ENCODE measurements at regions not wholly inside any gene's neighbourhood (a gene's known extent, or its start where the extent isn't known, plus 50 kb on each side); places are given as distances from the start of the nearest gene placed in this dataset.

DNA sequence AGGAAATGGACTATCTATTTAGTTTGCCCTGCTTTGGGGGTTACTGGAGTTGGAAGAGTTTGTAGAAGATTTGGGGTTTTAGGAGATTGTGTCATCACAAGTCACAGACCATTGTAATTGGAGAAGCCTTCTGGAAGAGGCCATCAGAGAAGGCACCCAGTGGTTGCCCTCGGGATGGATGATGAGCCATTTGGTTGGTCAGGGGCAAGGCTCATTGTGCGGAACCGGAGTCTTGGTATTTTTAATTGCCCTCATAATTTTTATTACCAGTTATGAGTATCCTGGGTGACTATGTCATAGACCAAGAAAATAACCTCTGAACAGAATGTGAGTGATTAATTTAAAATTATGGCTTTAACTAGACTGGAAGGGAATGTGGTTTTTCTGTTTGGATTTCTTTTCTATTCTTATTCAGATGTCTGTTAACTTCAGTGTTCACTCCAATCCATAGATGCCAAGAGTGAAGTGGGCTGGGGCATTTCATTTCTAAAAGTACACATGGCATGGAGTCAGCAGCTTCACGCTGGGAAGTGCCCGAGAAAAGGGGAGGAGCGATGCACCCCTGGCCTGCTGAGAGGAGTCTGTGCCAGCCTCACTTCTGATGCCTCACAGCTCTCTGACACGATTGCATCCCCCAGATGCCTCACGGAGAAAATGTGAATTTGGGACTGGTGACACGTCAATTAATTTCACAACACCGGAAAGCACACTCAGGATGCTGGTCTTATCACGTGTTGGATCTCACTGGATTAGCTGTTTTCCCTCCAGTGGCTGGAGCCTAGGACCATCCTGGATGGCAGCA is 225.6 kb upstream of the IGFBP3 start:
- Histone ChIP-seq H3K9me3 (ENCODE audit: low read depth) (no peaks in the 10 kb centered on the region), H3K9ac (no peak overlapping the region), H3K4me2 (no peak overlapping the region), H3K36me3 (peaks cover 2% of the 10 kb centered on the region), H3F3A (ENCODE audit: low read depth) (no peaks in the 10 kb centered on the region), H3K27ac (no peak overlapping the region), H3K4me3 (no peak overlapping the region), H3K4me1 (no peaks in the 10 kb centered on the region), H4K20me1 (ENCODE audit: low read depth) (no peaks in the 10 kb centered on the region), H2AFZ (replicated peaks) (no peak overlapping the region), H3K27me3 (no peaks in the 10 kb centered on the region), H3K79me2 (ENCODE audit: low read depth) (no peaks in the 10 kb centered on the region)
- Mint-ChIP-seq H3K4me3 (no peak overlapping the region), H3K4me1 (peaks cover 19% of the 10 kb centered on the region), H3K36me3 (no peaks in the 10 kb centered on the region), H3K27me3 (ENCODE audit: insufficient read depth, low read depth) (peaks cover 5% of the 10 kb centered on the region), H3K9me3 (peaks cover 5% of the 10 kb centered on the region), H3K27ac (no peak overlapping the region)
- DNase-seq (ENCODE audit: low spot score) = no peak
- TF ChIP-seq EZH2phosphoT487 (IDR thresholded peaks at IDR 0.05) = no peak
- TF ChIP-seq, protein P1, sequence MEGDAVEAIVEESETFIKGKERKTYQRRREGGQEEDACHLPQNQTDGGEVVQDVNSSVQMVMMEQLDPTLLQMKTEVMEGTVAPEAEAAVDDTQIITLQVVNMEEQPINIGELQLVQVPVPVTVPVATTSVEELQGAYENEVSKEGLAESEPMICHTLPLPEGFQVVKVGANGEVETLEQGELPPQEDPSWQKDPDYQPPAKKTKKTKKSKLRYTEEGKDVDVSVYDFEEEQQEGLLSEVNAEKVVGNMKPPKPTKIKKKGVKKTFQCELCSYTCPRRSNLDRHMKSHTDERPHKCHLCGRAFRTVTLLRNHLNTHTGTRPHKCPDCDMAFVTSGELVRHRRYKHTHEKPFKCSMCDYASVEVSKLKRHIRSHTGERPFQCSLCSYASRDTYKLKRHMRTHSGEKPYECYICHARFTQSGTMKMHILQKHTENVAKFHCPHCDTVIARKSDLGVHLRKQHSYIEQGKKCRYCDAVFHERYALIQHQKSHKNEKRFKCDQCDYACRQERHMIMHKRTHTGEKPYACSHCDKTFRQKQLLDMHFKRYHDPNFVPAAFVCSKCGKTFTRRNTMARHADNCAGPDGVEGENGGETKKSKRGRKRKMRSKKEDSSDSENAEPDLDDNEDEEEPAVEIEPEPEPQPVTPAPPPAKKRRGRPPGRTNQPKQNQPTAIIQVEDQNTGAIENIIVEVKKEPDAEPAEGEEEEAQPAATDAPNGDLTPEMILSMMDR (IDR thresholded peaks at IDR 0.05) = no peak
- no peak for TF ChIP-seq EZH2 (IDR thresholded peaks at IDR 0.05)

DNA sequence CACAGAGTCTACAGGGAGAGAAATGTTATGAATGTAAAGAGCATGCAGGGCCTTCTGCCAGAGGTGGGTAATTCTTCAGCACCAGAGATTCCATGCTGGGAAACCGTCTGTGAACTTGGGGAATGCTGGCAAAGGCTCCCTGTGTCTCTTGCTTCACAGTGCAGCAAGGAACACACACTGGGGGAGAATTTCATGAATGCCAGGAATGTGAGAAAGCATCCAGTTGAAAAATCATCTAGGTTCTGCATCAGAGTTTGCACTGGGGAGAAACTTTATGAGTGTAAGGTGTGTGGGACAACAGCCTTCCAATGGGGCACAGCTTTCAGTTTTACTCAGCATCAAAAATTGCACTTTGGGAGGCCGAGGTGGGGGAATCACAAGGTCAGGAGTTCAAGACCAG is 224.3 kb upstream of the IGFBP3 start:
- no peaks in the 10 kb centered on the region for H3F3A ChIP-seq (ENCODE audit: low read depth)
- peak; percentile 44 for DNase-seq (ENCODE audit: low spot score)
- no peaks in the 10 kb centered on the region for H3K9me3 ChIP-seq (ENCODE audit: low read depth)
- H3K9ac ChIP-seq = no peak overlapping the region
- H3K4me3 ChIP-seq = no peak overlapping the region
- no peak overlapping the region for H3K4me3 Mint-ChIP-seq
- no peaks in the 10 kb centered on the region for H3K79me2 ChIP-seq (ENCODE audit: low read depth)
- no peaks in the 10 kb centered on the region for H3K36me3 Mint-ChIP-seq
- H3K27me3 ChIP-seq = no peaks in the 10 kb centered on the region
- H2AFZ ChIP-seq (replicated peaks) = no peak overlapping the region
- peaks cover 19% of the 10 kb centered on the region for H3K4me1 Mint-ChIP-seq
- H3K27ac Mint-ChIP-seq = peak overlapping the region; percentile 51
- H3K9me3 Mint-ChIP-seq = peaks cover 5% of the 10 kb centered on the region
- no peak overlapping the region for H3K27ac ChIP-seq
- H3K27me3 Mint-ChIP-seq (ENCODE audit: insufficient read depth, low read depth) = peaks cover 5% of the 10 kb centered on the region
- no peaks in the 10 kb centered on the region for H3K4me1 ChIP-seq
- peaks cover 2% of the 10 kb centered on the region for H3K36me3 ChIP-seq
- H3K4me2 ChIP-seq = no peak overlapping the region
- TF ChIP-seq EZH2 (IDR thresholded peaks at IDR 0.05) = no peak
- TF ChIP-seq, protein P1 (IDR thresholded peaks at IDR 0.05) = no peak
- TF ChIP-seq EZH2phosphoT487 (IDR thresholded peaks at IDR 0.05) = no peak
- no peaks in the 10 kb centered on the region for H4K20me1 ChIP-seq (ENCODE audit: low read depth)

DNA sequence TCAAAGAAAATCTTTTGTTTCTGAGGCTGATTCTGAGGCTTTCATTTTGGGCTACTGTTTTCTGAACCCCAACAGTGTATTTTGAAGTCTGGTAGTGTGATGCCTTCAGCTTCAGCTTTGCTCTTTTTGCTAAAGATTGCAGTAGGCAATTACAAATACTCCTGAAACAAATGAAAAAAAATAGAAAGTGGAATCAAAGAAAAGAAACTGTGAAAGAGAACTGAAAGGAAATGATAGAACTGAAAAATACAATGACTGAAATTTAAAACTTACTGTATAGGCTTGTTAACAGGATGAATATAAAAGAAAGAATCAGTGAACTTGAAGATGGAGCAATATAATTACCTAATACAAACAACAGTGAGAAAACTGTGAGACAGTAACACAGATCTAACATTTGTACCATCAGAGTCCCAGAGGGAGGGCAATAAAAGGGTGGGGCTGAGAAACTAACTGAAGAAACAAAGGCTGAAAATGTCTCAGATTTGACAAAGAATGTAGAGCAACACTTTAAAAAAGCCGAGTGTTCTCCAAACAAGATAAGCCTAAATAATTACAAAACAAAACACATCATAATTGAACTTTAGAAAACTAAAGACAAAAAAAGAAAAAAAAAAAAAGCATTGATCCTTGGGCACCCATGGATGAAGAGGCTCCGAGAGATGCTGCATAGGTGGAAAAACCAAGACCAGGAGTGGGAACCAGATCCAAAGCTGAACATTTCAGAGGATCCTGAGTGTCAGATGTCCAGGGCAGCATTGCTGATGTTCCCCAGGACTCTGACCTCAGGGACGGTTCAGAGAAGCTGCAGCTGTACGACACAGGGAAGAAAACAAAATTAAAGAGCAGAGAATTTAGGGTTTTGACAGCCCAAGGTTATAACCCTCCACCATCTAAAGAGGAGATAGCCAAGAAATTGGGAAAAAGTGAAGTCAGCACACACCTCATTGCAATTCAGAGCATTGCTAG is 223.2 kb upstream of the IGFBP3 start:
- Histone ChIP-seq H3K36me3 (peaks cover 2% of the 10 kb centered on the region), H3K4me2 (no peak overlapping the region), H3K27ac (no peak overlapping the region)

More for the DNA sequence above, 223.2 kb upstream of the IGFBP3 start:
- Histone ChIP-seq H3K4me1 (no peaks in the 10 kb centered on the region), H3K9ac (no peak overlapping the region), H4K20me1 (ENCODE audit: low read depth) (no peaks in the 10 kb centered on the region), H2AFZ (replicated peaks) (no peak overlapping the region), H3K9me3 (ENCODE audit: low read depth) (no peaks in the 10 kb centered on the region), H3K27me3 (no peaks in the 10 kb centered on the region), H3K4me3 (no peak overlapping the region), H3F3A (ENCODE audit: low read depth) (no peaks in the 10 kb centered on the region), H3K79me2 (ENCODE audit: low read depth) (no peaks in the 10 kb centered on the region)
- Mint-ChIP-seq H3K27me3 (ENCODE audit: insufficient read depth, low read depth) (peaks cover 5% of the 10 kb centered on the region), H3K4me1 (peaks cover 19% of the 10 kb centered on the region), H3K36me3 (no peaks in the 10 kb centered on the region), H3K9me3 (peaks cover 5% of the 10 kb centered on the region), H3K4me3 (no peak overlapping the region), H3K27ac (no peak overlapping the region)
- no peak for TF ChIP-seq EZH2phosphoT487 (IDR thresholded peaks at IDR 0.05)
- TF ChIP-seq EZH2 (IDR thresholded peaks at IDR 0.05) = no peak
- TF ChIP-seq, protein P1 (IDR thresholded peaks at IDR 0.05) = no peak
- no peak for DNase-seq (ENCODE audit: low spot score)
